NCI-H526 treated with DMSO at 0.1 percent for 48 hours (cell line): ENCODE measurements at regions not wholly inside any gene's neighbourhood (a gene's known extent, or its start where the extent isn't known, plus 50 kb on each side); places are given as distances from the start of the nearest gene placed in this dataset.
"Not testable (repeated sequence)": the region's sequence is repeated elsewhere in the genome, so short reads cannot be mapped to it uniquely, and the experiment has no call there.

Experiments
- DNase-seq: peaks from one replicate; lab custom pipeline; 2025; lab: John Stamatoyannopoulos, UW

- no peak for DNase-seq
Observed at GRCh38 chr5:124901081-124901480, 154.6 kb upstream of the ZNF608 start.

GRCh38 chr5:124902097-124902821 lies 155.8 kb upstream of the ZNF608 start:
- no peak for DNase-seq

- no peak for DNase-seq
Observed at GRCh38 chr5:124905256-124906130, 159.1 kb upstream of the ZNF608 start.

- DNase-seq: peak; percentile 14
Observed at GRCh38 chr5:124906339-124907097, 160.1 kb upstream of the ZNF608 start.

- no peak for DNase-seq
Observed at GRCh38 chr5:124907098-124907644, 160.7 kb upstream of the ZNF608 start.

- DNase-seq: no peak
Observed at GRCh38 chr5:124908581-124909451, 162.4 kb upstream of the ZNF608 start.

GRCh38 chr5:124909734-124910133 lies 163.3 kb upstream of the ZNF608 start:
- no peak for DNase-seq

- DNase-seq: no peak
Observed at GRCh38 chr5:124910354-124911016, 164.0 kb upstream of the ZNF608 start.

GRCh38 chr5:124912638-124913328 lies 166.3 kb upstream of the ZNF608 start:
- no peak for DNase-seq

GRCh38 chr5:124913329-124913653 lies 166.9 kb upstream of the ZNF608 start:
- no peak for DNase-seq

- DNase-seq: not testable (repeated sequence)
Observed at GRCh38 chr5:124916313-124916712, 169.9 kb upstream of the ZNF608 start.

- DNase-seq: no peak
Observed at GRCh38 chr5:124918618-124919017, 172.2 kb upstream of the ZNF608 start.

- DNase-seq: no peak
Observed at GRCh38 chr5:124919076-124919475, 172.6 kb upstream of the ZNF608 start.

GRCh38 chr5:124919747-124920525 lies 173.5 kb upstream of the ZNF608 start:
- no peak for DNase-seq

GRCh38 chr5:124920909-124921666 lies 174.6 kb upstream of the ZNF608 start:
- DNase-seq: no peak

GRCh38 chr5:124921694-124922093 lies 175.3 kb upstream of the ZNF608 start:
- DNase-seq: no peak

GRCh38 chr5:124922255-124922975 lies 176.0 kb upstream of the ZNF608 start:
- DNase-seq: no peak

- DNase-seq: no peak
Observed at GRCh38 chr5:124923131-124923530, 176.7 kb upstream of the ZNF608 start.
